Stimulated activated CD4-positive, alpha-beta T cell treated with anti-CD3 and anti-CD28 coated beads, TNF-alpha, amount 100 ng/mL, for 4 hours (primary cell): ENCODE measurements at regions not wholly inside any gene's neighbourhood (a gene's known extent, or its start where the extent isn't known, plus 50 kb on each side); places are given as distances from the start of the nearest gene placed in this dataset.
"Not testable (repeated sequence)": the region's sequence is repeated elsewhere in the genome, so short reads cannot be mapped to it uniquely, and the experiment has no call there.

Experiments used
- DNase-seq, 3 experiments: peaks; one replicate each; pipeline ENCODE4 v3.0.0-alpha.2; 2020; ENCODE audit warnings: low read depth in 3 of 3

GRCh38 chr3:102905811-102906210 is 471.0 kb downstream of the ZPLD1 start:
- no peak for DNase-seq

DNA sequence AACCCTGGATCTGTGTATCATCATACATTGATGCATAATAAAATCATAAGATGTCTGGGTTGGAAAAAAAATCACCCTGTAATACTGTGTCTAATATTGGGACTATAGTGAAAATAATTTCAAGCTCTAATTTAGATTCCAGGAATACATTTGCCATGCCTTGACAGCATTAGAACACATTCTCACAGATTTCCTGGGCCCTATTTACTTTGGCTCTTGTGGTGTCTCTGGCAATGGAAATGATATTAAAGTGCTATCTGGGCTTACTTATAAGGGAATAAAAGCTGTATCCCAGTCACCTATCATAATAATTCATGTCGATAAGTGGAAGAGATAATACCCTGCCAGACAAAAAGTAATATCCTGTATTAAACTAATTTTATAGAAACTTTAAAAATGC is 472.0 kb downstream of the ZPLD1 start:
- no peak for DNase-seq

- DNase-seq: no peak
Observed at GRCh38 chr3:102909904-102910303, 475.1 kb downstream of the ZPLD1 start.

DNA sequence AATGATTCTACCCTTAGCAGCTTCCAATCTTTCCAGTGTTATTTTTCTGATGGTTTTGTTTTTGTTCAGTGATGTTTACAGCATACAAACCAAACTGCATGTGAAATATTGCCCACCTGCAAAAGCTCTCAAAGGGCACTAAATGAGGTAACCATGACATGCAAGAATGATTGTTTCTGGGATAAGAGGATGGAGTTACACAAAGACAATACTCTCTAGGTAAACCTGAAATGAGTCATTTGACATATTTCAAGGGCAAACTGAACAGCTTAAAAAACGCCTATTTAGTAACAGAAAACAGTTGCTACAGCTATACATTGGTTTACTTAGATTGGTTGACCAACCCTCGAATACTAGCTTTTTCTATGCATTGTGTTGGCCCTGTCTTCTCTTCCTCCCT is 481.7 kb downstream of the ZPLD1 start:
- DNase-seq: no peak

- DNase-seq: no peak
Observed at GRCh38 chr3:102926618-102927017, 491.8 kb downstream of the ZPLD1 start.

GRCh38 chr3:102933377-102933776 is 498.6 kb downstream of the ZPLD1 start:
- DNase-seq: no peak

GRCh38 chr3:102936511-102937045 is 501.8 kb downstream of the ZPLD1 start:
- no peak for DNase-seq

DNA sequence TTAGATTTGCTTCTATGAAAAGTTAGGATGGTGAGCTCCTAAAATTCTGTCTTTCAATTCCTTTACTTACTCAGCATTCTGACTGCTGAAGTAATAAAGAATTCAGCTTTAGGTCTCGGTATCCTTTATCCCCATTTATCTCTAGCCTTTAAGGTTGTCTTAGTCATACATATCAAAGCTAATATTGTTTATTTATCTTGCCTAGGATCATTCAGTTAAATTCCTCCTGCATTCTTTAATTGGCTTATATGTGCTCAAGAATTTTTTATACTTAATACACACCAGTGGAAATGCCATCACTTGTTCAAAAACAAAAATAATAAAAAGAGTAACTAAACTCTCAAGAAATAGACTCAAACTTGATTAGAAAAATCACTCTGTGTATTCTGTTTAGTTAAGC is 507.0 kb downstream of the ZPLD1 start:
- DNase-seq: no peak

- DNase-seq: not testable (repeated sequence)
Observed at GRCh38 chr3:102946445-102946844, 511.6 kb downstream of the ZPLD1 start.

GRCh38 chr3:102972350-102972749 is 537.5 kb downstream of the ZPLD1 start:
- DNase-seq: no peak

GRCh38 chr3:102974333-102974732 is 539.5 kb downstream of the ZPLD1 start:
- no peak for DNase-seq

DNA sequence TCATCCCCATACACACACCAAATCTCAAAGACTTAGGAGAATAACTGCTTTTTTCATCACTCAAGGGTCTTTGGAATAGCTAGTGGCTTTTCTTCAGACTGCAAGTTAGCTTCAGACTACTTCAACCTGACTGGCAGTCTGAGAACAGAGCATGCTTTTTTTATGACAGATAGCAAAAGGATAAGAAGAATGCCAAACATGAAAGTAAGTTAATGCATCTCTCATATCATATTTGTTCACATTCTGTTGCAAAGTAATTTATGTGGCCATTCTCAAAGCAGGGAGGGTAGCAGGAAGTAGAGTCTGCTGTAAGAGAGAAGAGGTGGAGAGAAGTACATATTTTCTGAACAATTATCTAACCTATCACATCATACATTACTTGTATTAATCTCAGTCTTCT is 544.4 kb downstream of the ZPLD1 start:
- no peak for DNase-seq

- DNase-seq: no peak
Observed at GRCh38 chr3:102979682-102980354, 545.0 kb downstream of the ZPLD1 start.

DNA sequence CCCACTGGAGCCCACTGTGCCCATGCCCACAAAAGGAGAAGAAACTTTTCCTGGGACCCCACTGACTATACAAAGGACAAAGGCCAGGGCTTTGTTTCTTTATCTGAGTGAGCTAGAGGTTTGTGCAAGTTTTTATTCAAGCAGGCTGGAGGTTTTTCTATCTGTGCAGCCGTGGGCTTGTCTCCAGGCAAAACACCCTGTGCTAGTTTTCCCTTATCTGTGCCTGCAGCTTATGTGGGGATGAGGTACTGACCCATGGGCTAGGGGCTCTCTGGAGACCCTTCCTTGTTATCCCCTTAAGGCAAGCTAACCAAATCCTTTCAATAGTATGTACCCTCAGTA is 545.5 kb downstream of the ZPLD1 start:
- DNase-seq: no peak

- no peak for DNase-seq
Observed at GRCh38 chr3:103002425-103003176, 567.8 kb downstream of the ZPLD1 start.

GRCh38 chr3:103006526-103007183 is 571.8 kb downstream of the ZPLD1 start:
- DNase-seq: no peak

- no peak for DNase-seq
Observed at GRCh38 chr3:103009609-103010008, 574.8 kb downstream of the ZPLD1 start.

GRCh38 chr3:103025880-103026279 is 591.1 kb downstream of the ZPLD1 start:
- DNase-seq: no peak

- DNase-seq: no peak
Observed at GRCh38 chr3:103033841-103034240, 599.0 kb downstream of the ZPLD1 start.

DNA sequence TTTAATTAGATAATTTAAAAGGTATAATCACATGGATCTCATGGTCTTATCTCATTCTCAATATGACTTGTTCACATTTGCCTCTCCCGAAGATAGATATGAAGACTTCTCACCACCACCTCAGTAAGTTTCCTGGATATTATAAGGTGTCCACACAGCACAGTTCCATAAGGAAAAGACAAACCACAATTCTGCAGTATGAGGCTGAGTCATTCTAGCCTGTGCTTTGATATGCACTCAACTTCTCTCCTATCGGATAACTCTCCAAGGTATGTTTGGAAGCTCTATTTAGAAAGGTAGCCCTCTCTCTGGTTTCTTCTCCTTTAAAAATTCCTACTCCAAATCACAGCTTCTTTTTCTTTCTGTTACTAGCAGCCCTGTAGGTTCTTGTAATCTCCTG is 612.8 kb downstream of the ZPLD1 start:
- DNase-seq: no peak

DNA sequence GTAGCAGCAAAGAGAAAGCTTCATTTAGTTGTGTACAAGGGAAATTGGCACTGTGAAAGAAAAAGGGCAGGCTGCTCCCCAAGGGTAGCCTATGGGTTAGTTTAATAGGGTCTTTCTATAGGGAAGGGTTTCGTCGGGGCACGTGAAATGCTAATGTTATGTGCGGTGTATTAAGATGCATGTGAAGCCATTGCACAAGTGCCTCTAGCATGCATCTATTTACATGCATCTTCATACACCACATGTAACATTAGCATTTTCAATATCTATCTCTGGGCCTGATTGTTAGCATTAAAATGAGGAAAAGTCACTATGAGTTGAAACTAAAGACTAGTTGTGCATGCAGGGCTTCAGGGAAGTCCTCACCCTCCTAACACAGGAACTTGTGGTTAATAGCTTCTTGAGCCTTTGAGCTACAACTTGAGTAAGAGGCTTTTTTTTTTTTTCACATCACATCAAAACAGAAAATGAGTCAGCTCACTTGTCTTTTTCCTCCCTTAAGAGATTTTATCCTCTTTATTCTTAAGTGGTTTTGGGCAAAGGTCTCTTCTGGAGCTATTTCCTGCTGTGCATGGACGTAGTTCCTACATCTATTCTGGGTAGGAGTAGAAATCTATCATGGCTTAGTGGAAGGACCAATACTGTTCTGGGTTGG is 613.4 kb downstream of the ZPLD1 start:
- DNase-seq: no peak

DNA sequence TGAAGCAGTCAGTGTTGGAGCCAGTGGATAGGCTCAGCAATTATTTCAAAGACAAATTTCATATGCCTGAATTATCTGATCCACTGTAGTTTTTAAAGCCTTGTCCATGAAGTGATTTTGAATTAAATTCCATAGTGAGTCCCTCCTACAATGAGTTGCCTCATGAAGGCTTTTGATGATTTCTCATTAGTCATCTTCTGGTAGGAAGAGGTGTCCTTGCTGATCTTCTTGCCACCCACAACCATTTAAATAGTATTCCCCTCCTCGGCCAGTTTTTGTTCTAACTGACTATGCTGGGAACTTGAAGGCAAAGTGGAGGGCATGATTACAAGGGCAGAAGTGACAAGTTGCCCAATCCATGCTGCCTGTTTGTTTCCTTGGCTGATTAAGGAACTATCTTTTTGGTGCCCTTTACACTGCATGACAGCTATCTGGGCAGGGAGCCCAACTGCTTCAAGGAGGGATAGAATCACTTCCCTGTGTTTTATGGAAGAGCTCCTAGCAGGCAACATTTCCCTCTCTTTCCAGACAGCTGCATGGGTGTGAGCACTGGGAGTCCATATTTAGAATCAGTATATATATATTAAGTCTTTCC is 617.5 kb downstream of the ZPLD1 start:
- no peak for DNase-seq
